ENCODE measurements at regions not wholly inside any gene's neighbourhood (a gene's known extent, or its start where the extent isn't known, plus 50 kb on each side); places are given as distances from the start of the nearest gene placed in this dataset.

DNA sequence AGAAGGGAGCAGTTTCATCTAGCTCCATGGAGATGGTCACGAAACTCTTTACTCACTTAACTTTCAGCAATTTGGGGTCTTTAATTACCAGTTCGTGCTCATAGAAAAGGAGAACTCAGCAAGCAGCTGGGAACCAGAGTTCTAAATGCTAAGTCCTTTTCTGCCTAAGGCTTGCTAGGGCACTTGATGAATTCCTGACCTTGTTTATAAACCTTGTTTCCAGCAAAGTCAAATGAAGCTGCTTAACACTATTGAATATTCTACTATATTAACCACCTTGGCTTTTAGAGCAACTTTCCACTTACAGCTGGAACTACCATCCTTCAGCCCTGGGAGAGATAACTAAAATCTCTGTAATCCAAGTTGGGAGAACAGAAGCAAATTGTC is 79.5 kb upstream of the TSC22D2 start:
- TF ChIP-seq, protein P1, sequence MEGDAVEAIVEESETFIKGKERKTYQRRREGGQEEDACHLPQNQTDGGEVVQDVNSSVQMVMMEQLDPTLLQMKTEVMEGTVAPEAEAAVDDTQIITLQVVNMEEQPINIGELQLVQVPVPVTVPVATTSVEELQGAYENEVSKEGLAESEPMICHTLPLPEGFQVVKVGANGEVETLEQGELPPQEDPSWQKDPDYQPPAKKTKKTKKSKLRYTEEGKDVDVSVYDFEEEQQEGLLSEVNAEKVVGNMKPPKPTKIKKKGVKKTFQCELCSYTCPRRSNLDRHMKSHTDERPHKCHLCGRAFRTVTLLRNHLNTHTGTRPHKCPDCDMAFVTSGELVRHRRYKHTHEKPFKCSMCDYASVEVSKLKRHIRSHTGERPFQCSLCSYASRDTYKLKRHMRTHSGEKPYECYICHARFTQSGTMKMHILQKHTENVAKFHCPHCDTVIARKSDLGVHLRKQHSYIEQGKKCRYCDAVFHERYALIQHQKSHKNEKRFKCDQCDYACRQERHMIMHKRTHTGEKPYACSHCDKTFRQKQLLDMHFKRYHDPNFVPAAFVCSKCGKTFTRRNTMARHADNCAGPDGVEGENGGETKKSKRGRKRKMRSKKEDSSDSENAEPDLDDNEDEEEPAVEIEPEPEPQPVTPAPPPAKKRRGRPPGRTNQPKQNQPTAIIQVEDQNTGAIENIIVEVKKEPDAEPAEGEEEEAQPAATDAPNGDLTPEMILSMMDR (IDR thresholded peaks at IDR 0.05; ENCODE audit: control extremely low read depth in 1 of 3, insufficient read depth in 1 of 3, low read depth in 1 of 3, low read length in 3 of 3): no peak
- TF ChIP-seq, protein P2, sequence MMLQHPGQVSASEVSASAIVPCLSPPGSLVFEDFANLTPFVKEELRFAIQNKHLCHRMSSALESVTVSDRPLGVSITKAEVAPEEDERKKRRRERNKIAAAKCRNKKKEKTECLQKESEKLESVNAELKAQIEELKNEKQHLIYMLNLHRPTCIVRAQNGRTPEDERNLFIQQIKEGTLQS (IDR thresholded peaks at IDR 0.05; ENCODE audit: insufficient read depth, low read depth, low read length): no peak
- TF ChIP-seq MAFK (IDR thresholded peaks at IDR 0.05; ENCODE audit: low read depth, low read length) (no peak), GABPA (IDR thresholded peaks at IDR 0.05; ENCODE audit: borderline replicate concordance, insufficient read depth, low read length) (no peak), POLR2AphosphoS5 (IDR thresholded peaks at IDR 0.05; ENCODE audit: low read depth, low read length) (no peak), EGR1 (IDR thresholded peaks at IDR 0.05; ENCODE audit: borderline replicate concordance, low read depth, low read length) (no peak)
